Esophagus muscularis mucosa (tissue), 3 donors: ENCODE measurements at regions not wholly inside any gene's neighbourhood (a gene's known extent, or its start where the extent isn't known, plus 50 kb on each side); places are given as distances from the start of the nearest gene placed in this dataset.

Experiments
- POLR2A ChIP-seq: fragments of 450-650 bp; IDR thresholded peaks from one replicate; pipeline ENCODE4 v1.6.1; 2017; ENCODE audit warnings: antibody characterized with exemption, moderate library complexity, mild to moderate bottlenecking, low read depth
- TF ChIP-seq, protein P1 (sequence below), 3 experiments: fragments of 200-600 bp in 2 of 3; fragments of 450-650 bp in 1 of 3; sonication (generic) in 2 of 3; IDR thresholded peaks; one replicate each; pipeline ENCODE4 v1.5.1; 2017 to 2019; ENCODE audit warnings: antibody characterized with exemption in 3 of 3, mild to moderate bottlenecking in 2 of 3, moderate library complexity in 1 of 3

DNA sequence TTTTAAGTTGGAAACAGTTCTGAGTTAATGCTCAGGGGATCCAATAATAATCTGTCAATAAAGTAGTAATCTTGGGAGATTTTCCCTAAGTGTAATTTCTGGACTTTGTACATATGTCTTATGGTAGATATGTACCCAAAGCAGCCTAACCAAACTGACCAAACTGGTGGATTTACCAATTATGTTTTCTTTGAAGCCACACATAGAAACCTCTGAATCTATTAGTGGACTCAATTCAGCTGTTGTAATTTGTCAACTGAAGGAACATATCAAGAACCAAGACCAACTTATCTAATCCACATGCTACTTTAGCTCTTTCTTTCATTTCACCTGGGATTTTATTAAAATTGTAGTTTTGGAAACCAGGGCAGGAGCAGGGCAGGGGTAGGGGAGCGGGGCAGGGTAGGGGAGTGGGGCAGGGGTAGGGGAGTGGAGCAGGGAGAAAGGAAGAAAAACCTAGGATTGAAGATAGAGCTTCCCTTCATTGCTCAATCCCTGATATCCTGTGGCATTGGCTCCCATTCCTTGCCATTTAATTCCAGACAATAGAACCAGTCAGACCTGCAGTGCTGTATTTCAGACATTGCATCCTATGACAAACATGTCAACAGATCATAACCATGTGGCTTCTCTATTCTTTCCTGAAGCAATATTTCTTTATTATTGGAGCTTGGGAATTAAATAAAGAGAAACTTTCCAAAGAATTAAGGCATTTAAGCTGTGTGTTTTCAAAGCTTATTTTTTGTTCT is 101.8 kb downstream of the NFKBIZ start:
- TF ChIP-seq, protein P1, sequence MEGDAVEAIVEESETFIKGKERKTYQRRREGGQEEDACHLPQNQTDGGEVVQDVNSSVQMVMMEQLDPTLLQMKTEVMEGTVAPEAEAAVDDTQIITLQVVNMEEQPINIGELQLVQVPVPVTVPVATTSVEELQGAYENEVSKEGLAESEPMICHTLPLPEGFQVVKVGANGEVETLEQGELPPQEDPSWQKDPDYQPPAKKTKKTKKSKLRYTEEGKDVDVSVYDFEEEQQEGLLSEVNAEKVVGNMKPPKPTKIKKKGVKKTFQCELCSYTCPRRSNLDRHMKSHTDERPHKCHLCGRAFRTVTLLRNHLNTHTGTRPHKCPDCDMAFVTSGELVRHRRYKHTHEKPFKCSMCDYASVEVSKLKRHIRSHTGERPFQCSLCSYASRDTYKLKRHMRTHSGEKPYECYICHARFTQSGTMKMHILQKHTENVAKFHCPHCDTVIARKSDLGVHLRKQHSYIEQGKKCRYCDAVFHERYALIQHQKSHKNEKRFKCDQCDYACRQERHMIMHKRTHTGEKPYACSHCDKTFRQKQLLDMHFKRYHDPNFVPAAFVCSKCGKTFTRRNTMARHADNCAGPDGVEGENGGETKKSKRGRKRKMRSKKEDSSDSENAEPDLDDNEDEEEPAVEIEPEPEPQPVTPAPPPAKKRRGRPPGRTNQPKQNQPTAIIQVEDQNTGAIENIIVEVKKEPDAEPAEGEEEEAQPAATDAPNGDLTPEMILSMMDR (IDR thresholded peaks at IDR 0.05): no peak
- no peak for TF ChIP-seq POLR2A
